ENCODE measurements at regions not wholly inside any gene's neighbourhood (a gene's known extent, or its start where the extent isn't known, plus 50 kb on each side); places are given as distances from the start of the nearest gene placed in this dataset.

GRCh38 chr6:42512579-42512978, 51.2 kb upstream of the UBR2 start:
- DNase-seq: no peak

- DNase-seq: peak; percentile 61
These were observed 51.9 kb upstream of the UBR2 start for GRCh38 chr6:42511803-42512422.

GRCh38 chr6:42510795-42511194, 53.0 kb upstream of the UBR2 start:
- DNase-seq: no peak

- peak; percentile 60 for DNase-seq
These were observed 54.1 kb upstream of the UBR2 start for GRCh38 chr6:42509765-42510164.

GRCh38 chr6:42509256-42509655, 54.6 kb upstream of the UBR2 start:
- peak; percentile 57 for DNase-seq

GRCh38 chr6:42507901-42508300, 55.9 kb upstream of the UBR2 start:
- DNase-seq: peak; percentile 88

GRCh38 chr6:42507195-42507594, 55.5 kb upstream of the TRERF1 start:
- no peak for DNase-seq

GRCh38 chr6:42506070-42506469, 54.3 kb upstream of the TRERF1 start:
- no peak for DNase-seq

- DNase-seq: peak; percentile 75
These were observed 53.6 kb upstream of the TRERF1 start for GRCh38 chr6:42505385-42505718.

- no peak for DNase-seq
These were observed 52.2 kb upstream of the TRERF1 start for GRCh38 chr6:42503894-42504293.

GRCh38 chr6:42502990-42503389, 51.3 kb upstream of the TRERF1 start:
- no peak for DNase-seq

- no peak for DNase-seq
These were observed 50.4 kb upstream of the TRERF1 start for GRCh38 chr6:42502127-42502526.

Data from fibroblast of skin of right quadriceps (primary cell).